HG03378 (cell line): ENCODE measurements at regions not wholly inside any gene's neighbourhood (a gene's known extent, or its start where the extent isn't known, plus 50 kb on each side); places are given as distances from the start of the nearest gene placed in this dataset.

Experiments used
- ATAC-seq: cut with Tn5 transposase; IDR thresholded peaks from one replicate; pipeline ENCODE4 v1.9.1; 2021; ENCODE audit warnings: mild to moderate bottlenecking, moderate library complexity; ENCODE audit not compliant: unreplicated experiment

- no peak for ATAC-seq
Measured at GRCh38 chr4:14810121-14810520, 192.2 kb upstream of the CPEB2 start.

GRCh38 chr4:14810568-14810967 is 191.7 kb upstream of the CPEB2 start:
- no peak for ATAC-seq

- no peak for ATAC-seq
Measured at GRCh38 chr4:14812101-14812500, 190.2 kb upstream of the CPEB2 start.

- ATAC-seq, result no peak
Measured at GRCh38 chr4:14816623-14817261, 185.5 kb upstream of the CPEB2 start.

- no peak for ATAC-seq
Measured at GRCh38 chr4:14824189-14824588, 178.1 kb upstream of the CPEB2 start.

- ATAC-seq, result no peak
Measured at GRCh38 chr4:14827111-14827510, 175.2 kb upstream of the CPEB2 start.

GRCh38 chr4:14829795-14830194 is 172.5 kb upstream of the CPEB2 start:
- ATAC-seq, result no peak

GRCh38 chr4:14831416-14831815 is 170.9 kb upstream of the CPEB2 start:
- no peak for ATAC-seq

GRCh38 chr4:14833053-14833452 is 169.2 kb upstream of the CPEB2 start:
- no peak for ATAC-seq

- ATAC-seq, result no peak
Measured at GRCh38 chr4:14834382-14834781, 167.9 kb upstream of the CPEB2 start.

- no peak for ATAC-seq
Measured at GRCh38 chr4:14835288-14835687, 167.0 kb upstream of the CPEB2 start.

- ATAC-seq, result no peak
Measured at GRCh38 chr4:14835708-14836425, 166.4 kb upstream of the CPEB2 start.

GRCh38 chr4:14837860-14838259 is 164.4 kb upstream of the CPEB2 start:
- no peak for ATAC-seq

GRCh38 chr4:14841801-14842768 is 160.2 kb upstream of the CPEB2 start:
- ATAC-seq, result no peak

GRCh38 chr4:14842964-14843630 is 159.2 kb upstream of the CPEB2 start:
- ATAC-seq, result no peak

GRCh38 chr4:14844061-14844460 is 158.2 kb upstream of the CPEB2 start:
- no peak for ATAC-seq

GRCh38 chr4:14848229-14848628 is 154.1 kb upstream of the CPEB2 start:
- peak; percentile 45 for ATAC-seq

- no peak for ATAC-seq
Measured at GRCh38 chr4:14850455-14851097, 151.7 kb upstream of the CPEB2 start.

GRCh38 chr4:14853176-14853943 is 148.9 kb upstream of the CPEB2 start:
- no peak for ATAC-seq

GRCh38 chr4:14855719-14856061 is 146.6 kb upstream of the CPEB2 start:
- ATAC-seq, result no peak
